HFFc6 (cell line): ENCODE measurements at regions not wholly inside any gene's neighbourhood (a gene's known extent, or its start where the extent isn't known, plus 50 kb on each side); places are given as distances from the start of the nearest gene placed in this dataset.

Source experiments
- DNase-seq: peaks from one replicate; pipeline ENCODE4 v3.0.0-alpha.2; 2018
- H3K27ac Mint-ChIP-seq: 2 replicates; pipeline ENCODE4 v1.8.0; 2020; ENCODE audit warnings: mild to moderate bottlenecking, mixed read lengths
- H3K27me3 Mint-ChIP-seq: 2 replicates; pipeline ENCODE4 v1.8.0; 2021; ENCODE audit warnings: mild to moderate bottlenecking, moderate library complexity, mixed read lengths; ENCODE audit not compliant: insufficient read depth
- H3K36me3 Mint-ChIP-seq: 2 replicates; pipeline ENCODE4 v1.8.0; 2021; ENCODE audit warnings: low read depth, mixed read lengths
- H3K4me1 Mint-ChIP-seq: 2 replicates; pipeline ENCODE4 v1.8.0; 2020; ENCODE audit warnings: low read depth, mixed read lengths
- H3K4me3 Mint-ChIP-seq: 2 replicates; pipeline ENCODE4 v1.8.0; 2020; ENCODE audit warnings: mild to moderate bottlenecking, moderate library complexity, mixed read lengths
- H3K9me3 Mint-ChIP-seq: 2 replicates; pipeline ENCODE4 v1.8.0; 2020; ENCODE audit warnings: mild to moderate bottlenecking, mixed read lengths
- CTCF ChIP-seq: fragments of 200-600 bp; sonication (generic); IDR thresholded peaks from 2 replicates; pipeline ENCODE4 v1.5.0; 2021; ENCODE audit warnings: antibody characterized with exemption, mild to moderate bottlenecking

GRCh38 chr10:30765616-30766015 lies 136.1 kb upstream of the LYZL2 start:
- no peak for DNase-seq
- H3K4me3 Mint-ChIP-seq = no peak overlapping the region

DNA sequence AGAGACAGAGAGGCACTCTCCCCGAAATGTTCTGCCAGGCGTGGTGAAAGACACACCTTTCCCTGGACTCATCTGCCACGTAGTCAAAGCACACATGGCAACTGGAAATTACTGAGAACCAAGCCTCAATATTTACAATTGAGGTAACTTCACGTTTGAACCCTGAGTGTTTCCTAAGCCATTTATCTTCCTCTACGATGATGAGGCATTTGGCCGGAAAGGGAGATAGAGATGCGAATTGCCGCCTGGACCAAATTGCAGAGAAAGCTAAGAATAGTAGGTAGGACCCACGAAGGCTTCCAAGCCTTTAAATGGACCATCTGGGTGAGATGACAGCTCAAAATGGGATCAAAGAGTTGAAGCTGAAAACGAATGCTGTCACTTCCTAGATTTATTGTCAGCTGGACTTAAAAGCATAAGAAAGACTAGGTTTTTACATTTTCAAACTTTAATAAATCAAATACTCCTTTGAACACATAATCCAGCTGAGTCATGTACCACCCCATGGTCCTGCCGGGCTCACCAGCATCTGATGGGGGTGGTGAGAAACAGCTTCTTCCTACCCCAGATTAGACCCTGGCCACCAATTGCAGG lies 135.6 kb upstream of the LYZL2 start:
- H3K9me3 Mint-ChIP-seq = peaks cover 26% of the 10 kb centered on the region
- no peak for TF ChIP-seq CTCF
- peaks cover 8% of the 10 kb centered on the region for H3K27me3 Mint-ChIP-seq
- no peak overlapping the region for H3K27ac Mint-ChIP-seq
- no peak overlapping the region for H3K4me3 Mint-ChIP-seq
- DNase-seq = no peak
- no peaks in the 10 kb centered on the region for H3K4me1 Mint-ChIP-seq
- H3K36me3 Mint-ChIP-seq = peaks cover 10% of the 10 kb centered on the region

More at GRCh38 chr10:30765616-30766015, 136.1 kb upstream of the LYZL2 start:
- peaks cover 8% of the 10 kb centered on the region for H3K27me3 Mint-ChIP-seq
- no peaks in the 10 kb centered on the region for H3K4me1 Mint-ChIP-seq
- TF ChIP-seq CTCF = no peak
- peaks cover 31% of the 10 kb centered on the region for H3K9me3 Mint-ChIP-seq
- H3K36me3 Mint-ChIP-seq = peaks cover 12% of the 10 kb centered on the region
- H3K27ac Mint-ChIP-seq = no peak overlapping the region

GRCh38 chr10:30763918-30764317 lies 134.4 kb upstream of the LYZL2 start:
- H3K36me3 Mint-ChIP-seq = peaks cover 7% of the 10 kb centered on the region; the same call in 1 of the 2 replicates
- peaks cover 8% of the 10 kb centered on the region for H3K27me3 Mint-ChIP-seq
- DNase-seq = no peak
- no peak for TF ChIP-seq CTCF
- peaks cover 19% of the 10 kb centered on the region for H3K9me3 Mint-ChIP-seq
- no peak overlapping the region for H3K4me3 Mint-ChIP-seq
- no peak overlapping the region for H3K27ac Mint-ChIP-seq
- peaks cover 12% of the 10 kb centered on the region for H3K4me1 Mint-ChIP-seq

GRCh38 chr10:30762620-30763019 lies 133.1 kb upstream of the LYZL2 start:
- H3K36me3 Mint-ChIP-seq = no peaks in the 10 kb centered on the region
- peaks cover 9% of the 10 kb centered on the region; the same call in 1 of the 2 replicates for H3K9me3 Mint-ChIP-seq
- H3K4me1 Mint-ChIP-seq = peaks cover 20% of the 10 kb centered on the region
- no peak for DNase-seq
- no peak overlapping the region for H3K4me3 Mint-ChIP-seq
- no peak for TF ChIP-seq CTCF
- peaks cover 5% of the 10 kb centered on the region for H3K27me3 Mint-ChIP-seq
- no peak overlapping the region for H3K27ac Mint-ChIP-seq

GRCh38 chr10:30759423-30759822 lies 129.9 kb upstream of the LYZL2 start:
- no peaks in the 10 kb centered on the region for H3K36me3 Mint-ChIP-seq
- peak overlapping the region; percentile 49; the same call in 1 of the 2 replicates for H3K4me3 Mint-ChIP-seq
- TF ChIP-seq CTCF = no peak
- H3K4me1 Mint-ChIP-seq = peaks cover 33% of the 10 kb centered on the region
- no peak for DNase-seq
- H3K27me3 Mint-ChIP-seq = peaks cover 2% of the 10 kb centered on the region; the same call in 1 of the 2 replicates
- peaks cover 9% of the 10 kb centered on the region; the same call in 1 of the 2 replicates for H3K9me3 Mint-ChIP-seq
- no peak overlapping the region for H3K27ac Mint-ChIP-seq
